HG02852 (cell line): ENCODE measurements at regions not wholly inside any gene's neighbourhood (a gene's known extent, or its start where the extent isn't known, plus 50 kb on each side); places are given as distances from the start of the nearest gene placed in this dataset.
"Not testable (repeated sequence)": the region's sequence is repeated elsewhere in the genome, so short reads cannot be mapped to it uniquely, and the experiment has no call there.

Experiments
- ATAC-seq: cut with Tn5 transposase; IDR thresholded peaks from one replicate; pipeline ENCODE4 v1.9.1; 2021; ENCODE audit warnings: mild to moderate bottlenecking, moderate library complexity; ENCODE audit not compliant: unreplicated experiment

DNA sequence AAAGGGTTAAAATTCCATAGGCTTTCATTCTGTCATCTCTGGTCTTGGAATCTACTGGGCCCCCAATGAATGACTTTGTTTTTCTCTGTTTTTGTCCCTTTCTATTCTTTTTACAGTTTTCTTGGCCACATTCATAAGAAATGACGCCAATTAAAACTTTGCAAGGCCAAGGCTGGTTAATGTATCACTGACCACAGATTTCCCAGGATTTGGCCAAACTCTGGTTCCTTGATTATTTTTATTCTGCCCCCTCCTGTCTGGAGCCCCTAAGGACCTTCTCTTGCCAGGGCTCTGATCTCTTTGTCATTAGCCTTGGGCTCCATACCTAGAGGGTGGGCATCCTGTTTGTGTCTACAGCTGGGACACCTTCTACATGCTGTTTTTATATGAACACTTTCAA lies 388.9 kb upstream of the PAPPA start:
- ATAC-seq = no peak

DNA sequence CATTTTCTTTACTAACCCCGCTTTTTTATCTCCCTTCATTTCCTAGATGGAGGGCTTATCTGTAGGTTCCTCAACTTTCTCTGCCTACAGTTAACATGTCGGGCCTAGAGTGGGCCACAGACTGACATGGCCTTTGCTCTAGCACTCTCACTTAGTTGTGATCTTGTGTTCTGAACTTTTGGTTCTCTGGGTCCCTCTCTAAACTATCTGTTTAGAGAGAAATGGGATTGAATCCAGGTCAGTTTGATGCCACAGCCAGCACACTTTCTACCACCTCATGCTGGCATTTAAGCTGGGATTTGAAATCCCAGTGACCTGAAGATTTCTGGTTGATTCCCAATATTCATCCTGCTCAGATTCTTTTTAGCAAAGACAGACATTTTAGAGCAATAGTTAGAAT lies 388.5 kb upstream of the PAPPA start:
- no peak for ATAC-seq

DNA sequence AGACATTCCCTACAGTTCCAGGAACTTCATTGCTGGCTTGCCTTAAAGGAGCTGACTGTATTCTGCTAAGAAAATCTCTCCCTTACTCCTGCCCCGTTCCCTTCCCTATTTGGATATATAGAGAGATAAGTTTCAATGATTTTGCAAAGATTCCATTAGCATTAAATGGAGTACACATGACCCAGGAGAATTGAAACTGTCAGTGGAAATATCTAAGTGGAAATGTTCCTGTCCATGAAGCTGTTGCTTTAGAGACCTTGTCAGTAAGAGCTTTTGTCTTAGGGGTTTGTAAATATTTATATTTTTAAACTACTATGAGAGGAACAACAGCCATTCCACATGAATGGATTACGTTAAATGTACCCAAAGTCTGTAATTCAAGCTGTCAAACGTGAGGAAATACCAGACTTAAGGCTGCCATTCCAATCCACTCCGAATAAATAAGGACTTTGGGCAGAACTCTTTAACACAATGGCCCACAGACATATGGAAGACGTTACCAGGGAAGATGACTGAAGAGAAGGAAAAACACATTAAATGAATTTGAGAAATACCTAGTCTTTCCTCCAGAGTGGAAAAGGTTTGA lies 387.1 kb upstream of the PAPPA start:
- no peak for ATAC-seq

DNA sequence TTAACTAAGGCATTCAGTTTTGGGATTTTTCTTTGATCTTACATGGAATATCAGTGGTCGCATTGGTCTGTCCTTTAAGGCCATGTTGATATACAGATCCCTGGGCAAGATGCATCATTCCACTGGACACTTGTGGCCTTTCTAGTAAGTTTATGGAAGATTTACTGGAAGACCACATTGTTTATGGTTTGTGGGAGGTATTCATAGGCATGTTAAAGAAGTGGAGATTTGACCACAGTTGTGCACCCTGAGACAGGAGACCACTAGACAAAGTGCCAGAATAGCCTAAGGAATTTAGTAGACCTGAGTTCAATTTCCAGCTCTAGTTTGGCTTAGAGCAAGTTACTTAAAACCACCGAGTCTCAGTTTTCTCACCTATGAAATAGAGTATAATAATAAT lies 383.1 kb upstream of the PAPPA start:
- no peak for ATAC-seq

DNA sequence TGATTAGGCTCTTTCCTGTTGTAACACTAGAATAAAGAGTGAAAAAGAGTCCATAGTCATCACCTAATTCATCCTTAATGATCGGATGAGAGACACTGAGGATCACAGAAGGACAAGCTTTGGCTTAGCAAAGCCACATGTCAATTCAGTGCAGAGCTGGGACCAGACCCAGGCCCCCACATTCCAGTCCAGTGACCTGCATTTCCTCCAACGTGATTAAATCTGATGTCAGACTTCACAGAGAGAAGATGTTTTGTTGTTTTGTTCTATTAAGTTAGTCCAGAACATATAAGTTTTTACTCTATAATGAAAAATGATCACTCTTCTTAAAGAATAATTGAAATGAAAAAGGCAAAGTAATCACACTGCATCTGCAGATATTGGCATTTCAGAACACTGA lies 377.9 kb upstream of the PAPPA start:
- no peak for ATAC-seq

DNA sequence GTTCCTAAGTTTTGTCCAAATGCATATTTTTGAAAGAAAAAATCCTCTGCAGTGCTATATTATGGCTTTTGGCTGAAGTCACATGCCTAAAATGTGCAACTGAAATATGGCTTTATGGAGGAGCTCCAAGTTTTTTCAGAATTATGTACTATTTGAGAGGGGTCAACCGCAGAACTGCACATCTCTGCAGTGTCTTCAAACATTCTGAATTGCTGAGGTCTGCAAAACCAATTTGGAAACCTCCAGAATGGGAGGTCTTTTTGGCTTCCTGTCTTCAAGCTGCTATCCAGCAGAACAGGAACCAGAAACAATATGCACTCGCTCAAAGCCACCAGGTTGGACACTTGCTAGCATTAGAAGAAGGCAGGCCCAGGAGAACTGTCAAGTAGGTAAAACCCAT lies 376.0 kb upstream of the PAPPA start:
- no peak for ATAC-seq

DNA sequence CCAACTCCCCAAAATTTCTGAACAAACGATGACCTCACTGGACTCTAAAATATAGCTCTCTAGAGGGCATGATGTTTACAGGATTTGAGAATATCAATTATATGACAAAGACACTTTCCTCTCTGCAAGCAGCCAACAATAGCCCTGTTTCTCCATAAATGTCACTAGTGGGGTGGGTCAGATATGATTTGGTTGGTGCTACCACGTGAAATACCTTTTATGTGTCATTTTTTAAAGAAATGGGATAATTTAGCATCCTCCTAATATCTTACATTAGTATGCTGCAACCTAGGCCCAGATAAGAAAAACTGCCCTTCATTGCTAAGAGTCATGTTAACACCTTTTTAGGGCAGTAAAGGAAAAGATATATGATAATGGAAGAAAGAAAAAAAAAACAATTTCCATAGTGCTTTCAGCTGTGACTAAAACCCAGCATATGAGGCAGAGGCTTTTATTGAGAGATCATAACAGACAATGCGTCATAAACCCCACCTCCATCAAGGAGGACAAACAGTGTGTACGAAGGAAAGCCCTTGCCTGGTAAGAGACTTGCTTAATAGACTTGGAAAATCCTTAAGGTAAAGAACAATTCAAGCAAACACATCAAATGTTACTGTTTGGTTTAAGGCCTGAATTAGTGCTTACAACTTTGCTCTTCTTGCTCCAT lies 372.4 kb upstream of the PAPPA start:
- no peak for ATAC-seq

DNA sequence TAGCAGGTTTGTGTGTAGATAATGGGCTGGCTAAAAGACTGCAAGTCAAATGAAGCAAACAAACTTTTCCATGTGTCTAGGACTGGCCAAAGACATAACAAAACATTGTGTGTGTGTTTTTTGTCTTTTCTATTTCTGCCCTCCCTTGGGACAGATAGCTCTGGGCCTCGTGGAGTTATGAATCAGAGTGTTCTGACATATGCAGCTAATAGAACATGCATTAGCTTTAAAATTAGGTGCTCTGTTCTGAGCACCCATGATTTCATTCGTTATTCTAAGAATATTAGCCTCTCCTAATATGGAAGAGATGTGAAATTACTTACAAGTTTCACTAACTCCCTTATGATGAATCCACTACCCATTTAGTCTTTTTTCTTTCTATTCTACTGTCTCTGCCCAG lies 367.3 kb upstream of the PAPPA start:
- no peak for ATAC-seq

DNA sequence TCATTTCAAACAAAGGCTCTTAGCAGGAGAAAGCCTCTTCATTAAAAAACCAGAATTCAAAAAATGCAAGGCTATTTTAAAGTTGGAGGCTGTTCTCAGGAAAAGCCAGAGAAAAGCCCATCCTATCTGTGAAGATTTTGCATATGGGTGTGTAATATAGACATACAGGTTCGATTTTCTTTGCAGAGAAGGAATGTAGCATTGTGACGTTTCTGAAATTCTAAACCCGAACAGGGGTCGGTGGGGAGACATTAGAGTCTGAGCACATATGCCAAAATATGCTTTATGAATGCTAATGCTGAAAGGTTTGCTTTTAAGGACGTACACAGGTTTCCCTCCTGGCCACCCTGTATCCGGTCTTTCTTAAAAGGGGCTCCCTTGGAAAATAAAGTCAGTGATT lies 363.1 kb upstream of the PAPPA start:
- ATAC-seq = no peak

DNA sequence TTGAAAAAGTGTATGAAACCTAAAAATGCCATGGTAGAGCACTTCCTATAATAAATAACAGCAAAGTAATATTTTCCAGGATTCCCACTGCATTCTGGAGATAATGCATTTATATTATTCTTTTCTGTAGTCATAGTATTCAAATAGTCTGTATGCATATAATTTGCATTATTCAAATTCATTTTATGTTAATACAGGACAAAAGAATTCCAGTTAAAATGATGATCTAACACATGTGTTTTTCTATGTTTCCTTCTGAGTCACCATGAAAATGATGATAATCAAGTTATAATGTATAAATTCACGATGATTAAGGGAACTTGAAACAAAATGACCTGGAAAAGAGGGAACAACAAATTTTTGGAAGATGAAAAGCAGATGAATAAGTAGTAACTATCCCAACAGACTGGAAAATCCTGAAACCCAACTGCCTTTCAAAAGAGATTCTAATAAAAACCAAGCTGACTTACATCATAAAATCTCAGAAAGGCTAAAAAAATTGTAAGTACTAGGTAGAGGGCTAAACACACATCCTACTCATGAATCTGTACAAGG lies 358.6 kb upstream of the PAPPA start:
- no peak for ATAC-seq

DNA sequence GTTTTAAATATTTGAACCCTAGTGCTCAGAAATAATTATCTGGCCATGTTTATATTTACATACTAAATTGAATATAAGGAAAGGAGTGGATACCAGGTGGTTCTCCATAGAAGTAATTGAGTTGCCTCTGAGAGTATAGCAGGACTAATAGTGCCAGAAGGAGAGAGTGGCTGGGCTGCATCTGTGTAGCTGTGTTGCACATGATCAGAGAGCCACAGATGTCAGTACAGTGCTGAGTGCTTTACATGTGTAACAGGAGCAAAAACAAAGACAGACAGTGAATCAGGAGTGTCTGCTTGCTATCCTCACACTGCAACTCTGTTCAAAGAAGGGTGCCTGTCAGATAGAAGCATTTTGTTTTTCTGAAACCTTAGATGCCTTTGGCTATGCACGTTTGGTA lies 353.9 kb upstream of the PAPPA start:
- no peak for ATAC-seq

DNA sequence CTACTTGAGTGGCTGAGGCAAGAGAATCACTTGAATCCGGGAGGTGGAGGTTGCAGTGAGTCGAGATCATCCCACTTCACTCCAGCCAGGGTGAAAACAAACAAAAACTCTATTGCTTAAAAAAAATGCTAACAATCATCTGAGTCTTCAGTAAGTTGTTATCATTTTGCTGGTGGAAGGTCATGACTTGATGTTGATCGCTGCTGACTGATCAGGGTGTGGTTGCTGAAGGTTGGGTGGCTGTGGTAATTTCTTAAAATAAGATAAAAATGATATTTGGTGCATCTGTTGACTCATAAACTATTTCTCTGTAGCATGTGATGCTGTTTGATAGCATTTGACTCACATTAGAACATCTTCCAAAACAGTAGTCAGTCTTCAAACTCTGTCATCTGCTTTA lies 349.4 kb upstream of the PAPPA start:
- no peak for ATAC-seq

DNA sequence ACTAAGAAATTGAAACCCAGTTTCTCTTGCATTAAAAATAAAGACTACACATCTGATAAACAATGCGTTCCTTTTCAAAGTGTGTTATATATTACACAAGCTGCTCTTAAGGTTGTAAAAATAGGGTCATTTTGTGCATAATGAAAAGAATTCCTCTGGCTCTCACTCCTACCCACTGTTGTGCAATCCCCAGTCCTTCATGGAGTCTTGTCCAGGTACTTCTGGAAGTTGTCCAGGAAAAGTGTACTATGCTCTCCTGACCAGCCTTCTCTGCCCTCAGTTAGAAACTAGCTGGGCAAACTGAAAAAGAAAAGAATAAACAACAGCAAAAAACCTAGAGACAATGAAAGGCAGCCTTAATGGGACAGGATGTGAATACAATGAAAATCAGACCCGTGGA lies 345.5 kb upstream of the PAPPA start:
- ATAC-seq = no peak

DNA sequence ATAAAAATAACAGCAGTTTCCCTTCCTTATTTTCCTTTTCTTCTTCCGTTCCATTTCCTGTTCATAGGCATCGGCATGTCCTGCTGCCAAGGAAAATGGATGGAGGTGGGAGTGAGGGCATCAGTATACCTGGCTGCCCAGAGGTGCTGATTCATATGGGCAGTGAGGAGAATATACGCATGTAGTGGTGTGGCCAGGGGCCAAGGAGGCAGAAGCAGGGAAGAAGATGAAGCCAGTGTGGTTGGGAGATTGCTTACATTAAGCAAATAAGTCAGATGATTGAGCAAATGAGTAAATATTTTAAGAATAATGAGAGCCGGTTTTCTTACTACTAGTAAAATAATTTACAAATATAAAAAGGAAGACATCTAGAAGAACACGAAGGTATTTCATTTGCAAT lies 344.9 kb upstream of the PAPPA start:
- no peak for ATAC-seq

DNA sequence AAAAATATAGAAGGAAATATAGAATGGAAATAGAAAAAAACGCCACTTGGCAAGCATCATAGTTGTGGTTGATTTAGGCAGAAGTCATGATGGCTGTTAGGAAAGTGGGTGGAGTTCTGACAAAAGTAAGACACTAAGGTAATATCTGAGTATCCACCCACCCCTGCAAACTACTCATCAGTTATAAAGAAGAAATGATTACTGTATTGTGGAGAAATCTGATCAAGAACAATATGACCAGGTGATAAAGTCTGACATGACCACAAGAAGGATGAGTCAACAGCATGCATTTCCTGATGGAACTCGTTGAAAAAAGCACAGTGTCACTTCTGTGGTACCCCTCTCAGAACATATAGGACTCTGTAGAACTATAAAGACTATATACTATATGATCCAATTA lies 343.4 kb upstream of the PAPPA start:
- no peak for ATAC-seq

DNA sequence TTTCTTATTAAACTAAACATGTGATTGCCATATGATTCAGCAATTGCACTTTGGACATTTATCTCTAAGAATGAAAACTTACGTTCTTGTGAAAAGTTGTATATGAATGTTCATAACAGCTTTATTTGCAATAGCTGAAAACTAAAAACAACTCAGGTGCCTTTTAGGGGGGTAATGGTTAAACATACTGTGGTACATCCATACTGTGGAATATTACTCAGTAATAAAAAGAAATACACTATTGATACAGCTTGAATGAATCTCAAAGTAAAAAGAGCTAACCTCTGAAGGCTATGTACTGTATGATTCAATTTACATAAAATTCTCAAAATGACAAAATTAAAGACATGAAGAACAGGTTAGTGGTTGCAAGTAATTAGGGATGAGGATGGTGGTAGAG lies 339.5 kb upstream of the PAPPA start:
- ATAC-seq = no peak

DNA sequence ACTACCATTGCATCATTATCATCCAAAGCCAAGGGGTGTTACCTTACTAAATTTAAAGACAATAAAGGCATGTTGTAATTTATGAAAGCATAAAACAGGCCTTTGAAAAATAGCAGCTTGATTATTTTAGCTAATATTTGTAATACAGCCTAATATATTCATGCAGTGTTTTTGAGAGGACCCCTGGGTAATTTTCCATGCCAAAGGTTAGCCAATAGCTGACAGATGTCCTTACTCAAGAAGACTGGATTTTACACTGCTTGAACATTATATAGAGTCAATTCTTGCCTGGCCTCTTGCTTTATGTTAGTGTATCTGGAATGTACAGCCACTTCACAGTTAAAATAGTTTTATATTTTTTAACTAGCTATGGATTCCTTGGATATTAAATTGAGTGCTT lies 337.8 kb upstream of the PAPPA start:
- no peak for ATAC-seq

DNA sequence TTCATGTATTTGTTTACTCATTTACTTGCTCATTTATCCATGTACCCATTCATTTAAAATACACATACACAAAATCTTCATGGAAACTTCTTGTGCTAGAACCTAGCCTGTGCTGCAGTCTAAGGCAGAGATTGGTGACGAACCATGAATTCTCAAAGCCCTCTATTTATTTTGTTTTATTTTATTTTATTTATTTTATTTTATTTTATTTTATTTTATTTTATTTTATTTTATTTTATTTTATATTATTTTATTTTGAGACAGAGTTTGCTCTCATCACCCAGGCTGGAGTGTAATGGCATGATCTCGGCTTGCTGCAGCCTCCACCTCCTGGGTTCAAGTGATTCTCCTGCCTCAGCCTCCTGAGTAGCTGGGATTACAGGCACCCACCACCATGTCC lies 334.9 kb upstream of the PAPPA start:
- not testable (repeated sequence) for ATAC-seq

DNA sequence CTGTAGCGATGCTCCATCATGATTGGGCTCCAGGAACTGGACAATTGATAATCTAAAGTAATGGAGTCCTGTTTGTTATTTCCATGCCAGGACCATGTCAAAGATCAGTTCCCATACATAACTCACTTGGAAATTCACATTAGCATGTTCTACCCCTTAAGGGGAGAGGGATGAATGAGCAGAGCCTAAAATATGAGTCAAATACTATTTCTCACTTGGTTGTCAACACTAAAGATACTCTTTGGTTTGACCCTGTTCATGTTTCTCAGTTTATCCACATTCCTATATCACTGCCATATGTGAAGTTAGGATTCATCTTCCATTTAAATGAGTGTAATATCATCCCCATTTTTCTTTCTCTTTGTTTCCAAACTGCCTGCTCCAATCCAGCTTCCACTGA lies 321.6 kb upstream of the PAPPA start:
- no peak for ATAC-seq

DNA sequence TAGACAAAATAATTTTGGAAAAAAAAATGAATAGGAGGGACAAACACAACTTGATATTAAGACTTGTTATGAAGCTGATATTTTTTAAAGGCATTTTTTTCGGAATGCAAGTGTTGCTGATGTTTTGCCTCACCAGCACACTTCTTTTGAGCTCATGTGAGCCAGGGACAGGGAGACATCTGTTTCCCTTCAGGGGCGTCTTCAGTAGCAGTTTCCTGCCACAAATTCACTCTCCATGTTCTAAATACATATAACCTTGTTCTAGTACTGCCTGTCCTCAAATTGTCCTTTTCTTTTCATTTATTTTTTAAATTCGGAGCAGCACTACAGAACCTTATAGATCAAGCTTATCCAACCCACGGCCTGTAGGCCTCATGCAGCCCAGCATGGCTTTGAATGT lies 316.0 kb upstream of the PAPPA start:
- no peak for ATAC-seq

DNA sequence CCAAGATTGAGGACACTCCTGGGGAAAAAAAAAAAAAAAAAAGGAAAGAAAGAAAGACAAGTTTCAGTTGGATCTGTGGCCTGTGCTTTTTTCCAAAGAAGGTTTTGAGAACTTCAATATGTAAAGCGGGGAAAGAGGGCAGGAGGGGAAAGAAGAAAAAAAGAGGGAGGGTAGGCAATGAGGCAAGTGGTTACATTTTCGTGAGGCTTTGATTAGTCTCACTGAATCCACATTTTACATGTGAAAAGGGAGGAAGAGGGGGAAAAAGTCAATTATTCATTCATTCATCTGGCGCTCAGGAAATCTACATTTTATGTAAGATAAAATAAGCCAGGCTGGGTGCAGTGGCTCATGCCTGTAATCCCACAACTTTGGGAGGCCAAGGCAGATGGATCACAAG lies 315.2 kb upstream of the PAPPA start:
- no peak for ATAC-seq

DNA sequence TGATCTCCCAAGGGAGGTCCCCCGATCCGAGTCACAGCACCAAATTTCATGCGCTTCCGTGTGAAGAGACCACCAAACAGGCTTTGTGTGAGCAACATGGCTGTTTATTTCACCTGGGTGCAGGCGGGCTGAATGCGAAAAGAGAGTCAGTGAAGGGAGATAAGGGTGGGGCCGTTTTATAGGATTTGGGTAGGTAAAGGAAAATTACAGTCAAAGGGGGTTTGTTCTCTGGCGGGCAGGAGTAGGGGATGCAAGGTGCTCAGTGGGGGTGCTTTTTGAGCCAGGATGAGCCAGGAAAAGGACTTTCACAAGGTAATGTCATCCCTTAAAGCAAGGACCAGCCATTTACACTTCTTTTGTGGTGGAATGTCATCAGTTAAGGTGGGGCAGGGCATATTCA lies 309.2 kb upstream of the PAPPA start:
- ATAC-seq = not testable (repeated sequence)
